Panc1 (cell line): ENCODE measurements at regions not wholly inside any gene's neighbourhood (a gene's known extent, or its start where the extent isn't known, plus 50 kb on each side); places are given as distances from the start of the nearest gene placed in this dataset.
A peak's percentile ranks its signal among the peaks of the same experiment; 100 is the strongest.

Experiments
- POLR2AphosphoS5 ChIP-seq: IDR thresholded peaks from 2 replicates; pipeline ENCODE4 v1.6.1; 2012; ENCODE audit warnings: mild to moderate bottlenecking, low read depth, low read length, moderate library complexity
- SIN3A ChIP-seq: IDR thresholded peaks from 2 replicates; pipeline ENCODE4 v1.6.1; 2012; ENCODE audit warnings: low read depth, mild to moderate bottlenecking, low read length, moderate library complexity, borderline replicate concordance; ENCODE audit not compliant: insufficient read depth
- TF ChIP-seq, protein P1 (sequence below): fragments of 450-650 bp; IDR thresholded peaks from 2 replicates; pipeline ENCODE4 v1.5.1; 2017; ENCODE audit warnings: mild to moderate bottlenecking
- TF ChIP-seq, protein P2 (sequence below), 2 experiments: IDR thresholded peaks; 2 replicates each; pipeline ENCODE4 v1.6.1; 2011 to 2012; ENCODE audit warnings: low read depth in 2 of 2, control low read depth in 1 of 2, low read length in 1 of 2, mild to moderate bottlenecking in 1 of 2, moderate library complexity in 1 of 2; ENCODE audit not compliant: insufficient read depth in 1 of 2

DNA sequence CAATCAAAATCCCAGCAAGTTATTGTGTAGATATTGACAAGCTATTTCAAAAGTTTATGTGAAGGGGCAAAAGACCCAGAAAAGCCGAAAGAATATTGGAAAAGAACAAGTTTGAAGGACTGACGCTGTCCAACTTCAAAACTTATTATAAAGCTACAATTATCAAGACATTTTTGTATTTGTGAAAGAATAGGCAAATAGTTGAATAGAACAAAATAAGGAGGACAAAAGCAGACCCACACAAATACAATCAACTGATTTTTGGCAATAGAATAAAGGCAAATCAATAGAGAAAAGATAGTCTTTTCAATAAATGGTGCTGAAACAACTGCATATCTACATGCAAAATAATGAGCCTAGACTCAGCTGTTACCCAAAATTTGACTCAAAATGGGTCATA is 807.7 kb upstream of the CDH6 start:
- TF ChIP-seq, protein P1, sequence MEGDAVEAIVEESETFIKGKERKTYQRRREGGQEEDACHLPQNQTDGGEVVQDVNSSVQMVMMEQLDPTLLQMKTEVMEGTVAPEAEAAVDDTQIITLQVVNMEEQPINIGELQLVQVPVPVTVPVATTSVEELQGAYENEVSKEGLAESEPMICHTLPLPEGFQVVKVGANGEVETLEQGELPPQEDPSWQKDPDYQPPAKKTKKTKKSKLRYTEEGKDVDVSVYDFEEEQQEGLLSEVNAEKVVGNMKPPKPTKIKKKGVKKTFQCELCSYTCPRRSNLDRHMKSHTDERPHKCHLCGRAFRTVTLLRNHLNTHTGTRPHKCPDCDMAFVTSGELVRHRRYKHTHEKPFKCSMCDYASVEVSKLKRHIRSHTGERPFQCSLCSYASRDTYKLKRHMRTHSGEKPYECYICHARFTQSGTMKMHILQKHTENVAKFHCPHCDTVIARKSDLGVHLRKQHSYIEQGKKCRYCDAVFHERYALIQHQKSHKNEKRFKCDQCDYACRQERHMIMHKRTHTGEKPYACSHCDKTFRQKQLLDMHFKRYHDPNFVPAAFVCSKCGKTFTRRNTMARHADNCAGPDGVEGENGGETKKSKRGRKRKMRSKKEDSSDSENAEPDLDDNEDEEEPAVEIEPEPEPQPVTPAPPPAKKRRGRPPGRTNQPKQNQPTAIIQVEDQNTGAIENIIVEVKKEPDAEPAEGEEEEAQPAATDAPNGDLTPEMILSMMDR = no peak
- TF ChIP-seq SIN3A (no peak), POLR2AphosphoS5 (no peak)
- TF ChIP-seq, protein P2, sequence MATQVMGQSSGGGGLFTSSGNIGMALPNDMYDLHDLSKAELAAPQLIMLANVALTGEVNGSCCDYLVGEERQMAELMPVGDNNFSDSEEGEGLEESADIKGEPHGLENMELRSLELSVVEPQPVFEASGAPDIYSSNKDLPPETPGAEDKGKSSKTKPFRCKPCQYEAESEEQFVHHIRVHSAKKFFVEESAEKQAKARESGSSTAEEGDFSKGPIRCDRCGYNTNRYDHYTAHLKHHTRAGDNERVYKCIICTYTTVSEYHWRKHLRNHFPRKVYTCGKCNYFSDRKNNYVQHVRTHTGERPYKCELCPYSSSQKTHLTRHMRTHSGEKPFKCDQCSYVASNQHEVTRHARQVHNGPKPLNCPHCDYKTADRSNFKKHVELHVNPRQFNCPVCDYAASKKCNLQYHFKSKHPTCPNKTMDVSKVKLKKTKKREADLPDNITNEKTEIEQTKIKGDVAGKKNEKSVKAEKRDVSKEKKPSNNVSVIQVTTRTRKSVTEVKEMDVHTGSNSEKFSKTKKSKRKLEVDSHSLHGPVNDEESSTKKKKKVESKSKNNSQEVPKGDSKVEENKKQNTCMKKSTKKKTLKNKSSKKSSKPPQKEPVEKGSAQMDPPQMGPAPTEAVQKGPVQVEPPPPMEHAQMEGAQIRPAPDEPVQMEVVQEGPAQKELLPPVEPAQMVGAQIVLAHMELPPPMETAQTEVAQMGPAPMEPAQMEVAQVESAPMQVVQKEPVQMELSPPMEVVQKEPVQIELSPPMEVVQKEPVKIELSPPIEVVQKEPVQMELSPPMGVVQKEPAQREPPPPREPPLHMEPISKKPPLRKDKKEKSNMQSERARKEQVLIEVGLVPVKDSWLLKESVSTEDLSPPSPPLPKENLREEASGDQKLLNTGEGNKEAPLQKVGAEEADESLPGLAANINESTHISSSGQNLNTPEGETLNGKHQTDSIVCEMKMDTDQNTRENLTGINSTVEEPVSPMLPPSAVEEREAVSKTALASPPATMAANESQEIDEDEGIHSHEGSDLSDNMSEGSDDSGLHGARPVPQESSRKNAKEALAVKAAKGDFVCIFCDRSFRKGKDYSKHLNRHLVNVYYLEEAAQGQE (IDR thresholded peaks at IDR 0.05; ENCODE audit: insufficient read depth in 1 of 2, low read depth in 2 of 2, low read length in 1 of 2) = peak in 1 of 2 experiments; percentile 53; a peak in 1 of 4 replicates
